Naive thymus-derived CD4-positive, alpha-beta T cell (primary cell): ENCODE measurements at regions not wholly inside any gene's neighbourhood (a gene's known extent, or its start where the extent isn't known, plus 50 kb on each side); places are given as distances from the start of the nearest gene placed in this dataset.

ENCODE experiments used
- ATAC-seq: fragments of 150-1000 bp; cut with Tn5 transposase; 2 replicates; pipeline ENCODE4 v1.10.0; 2021; ENCODE audit warnings: mild to moderate bottlenecking, moderate library complexity
- CTCF ChIA-PET: fragments of 350-600 bp; sonication (Branson Sonifier 250); formaldehyde crosslinking; loops from one replicate; lab custom pipeline; 2021; ENCODE audit warnings: antibody characterized with exemption; lab: Charles Lee
- POLR2A ChIA-PET: fragments of 350-600 bp; sonication (Branson Sonifier 250); formaldehyde crosslinking; loops from one replicate; lab custom pipeline; 2021; ENCODE audit warnings: antibody characterized with exemption, inconsistent platforms; lab: Charles Lee
- DNase-seq, 9 donors: peaks; one replicate each; pipeline versions ENCODE4 v3.0.0 to v3.0.0-alpha.2; 2020 to 2022; ENCODE audit warnings: mixed read lengths in 1 of 9
- H3K27ac ChIP-seq: one replicate; pipeline ENCODE4 v1.7.0; 2013; ENCODE audit warnings: mild to moderate bottlenecking, low read depth, low read length, moderate library complexity
- H3K27me3 ChIP-seq, 2 donors: one replicate each; pipeline ENCODE4 v1.7.0; 2013; ENCODE audit warnings: low read length in 2 of 2, mild to moderate bottlenecking in 2 of 2, moderate library complexity in 2 of 2; ENCODE audit not compliant: control insufficient read depth in 2 of 2, insufficient read depth in 2 of 2
- H3K36me3 ChIP-seq, 3 experiments: 1 replicate in 2 of 3; 2 replicates in 1 of 3; pipeline ENCODE4 v1.7.0; 2013; ENCODE audit warnings: low read length in 3 of 3, mild to moderate bottlenecking in 3 of 3, moderate library complexity in 1 of 3; ENCODE audit not compliant: insufficient read depth in 3 of 3, control insufficient read depth in 2 of 3
- H3K4me1 ChIP-seq, 2 donors: one replicate each; pipeline ENCODE4 v1.7.0; 2013; ENCODE audit warnings: low read length in 2 of 2, mild to moderate bottlenecking in 2 of 2, moderate library complexity in 1 of 2; ENCODE audit not compliant: control insufficient read depth in 2 of 2, insufficient read depth in 2 of 2
- H3K4me3 ChIP-seq: 2 replicates; pipeline ENCODE4 v1.7.0; 2013; ENCODE audit warnings: mild to moderate bottlenecking, low read length
- H3K9me3 ChIP-seq, 3 experiments: 1 replicate in 2 of 3; 2 replicates in 1 of 3; pipeline ENCODE4 v1.7.0; 2013; ENCODE audit warnings: low read length in 3 of 3; ENCODE audit not compliant: control insufficient read depth in 2 of 3
- H3K27ac Mint-ChIP-seq, 9 donors: one replicate each; pipeline ENCODE4 v1.8.0; 2020 to 2022; ENCODE audit warnings: mixed read lengths in 9 of 9, mild to moderate bottlenecking in 8 of 9, moderate library complexity in 5 of 9, inconsistent platforms in 2 of 9
- H3K27me3 Mint-ChIP-seq, 5 donors: one replicate each; pipeline ENCODE4 v1.8.0; 2021 to 2022; ENCODE audit warnings: mixed read lengths in 5 of 5, mild to moderate bottlenecking in 1 of 5
- H3K36me3 Mint-ChIP-seq, 5 donors: one replicate each; pipeline ENCODE4 v1.8.0; 2020 to 2022; ENCODE audit warnings: mixed read lengths in 5 of 5, mild to moderate bottlenecking in 3 of 5, inconsistent platforms in 1 of 5
- H3K4me1 Mint-ChIP-seq, 7 donors: one replicate each; pipeline ENCODE4 v1.8.0; 2020 to 2022; ENCODE audit warnings: mixed read lengths in 7 of 7, mild to moderate bottlenecking in 3 of 7, inconsistent platforms in 1 of 7
- H3K4me3 Mint-ChIP-seq, 10 donors: one replicate each; pipeline ENCODE4 v1.8.0; 2020 to 2022; ENCODE audit warnings: mild to moderate bottlenecking in 10 of 10, mixed read lengths in 10 of 10, moderate library complexity in 6 of 10, inconsistent platforms in 2 of 10
- H3K9me3 Mint-ChIP-seq, 11 donors: one replicate each; pipeline ENCODE4 v1.8.0; 2020 to 2022; ENCODE audit warnings: mixed read lengths in 11 of 11, mild to moderate bottlenecking in 4 of 11, inconsistent platforms in 1 of 11, moderate library complexity in 1 of 11
- intact Hi-C, 2 donors: fragments of 100-400 bp; cut with micrococcal nuclease; formaldehyde crosslinking; loops; one replicate each; pipeline ENCODE4 v1.15.1; 2023

GRCh38 chr18:73626221-73626620 is 521.4 kb downstream of the FBXO15 start:
- ATAC-seq: no peak
- ChIA-PET POLR2A (no interaction called here), CTCF (no interaction called here)
- H3K9me3 Mint-ChIP-seq: peaks cover 0 to 7% (median 0%) of the 10 kb centered on the region in 11 donors
- no peaks in the 10 kb centered on the region for H3K36me3 Mint-ChIP-seq
- Histone ChIP-seq H3K27me3 (no peaks in the 10 kb centered on the region), H3K4me3 (no peak overlapping the region), H3K4me1 (no peaks in the 10 kb centered on the region), H3K36me3 (no peaks in the 10 kb centered on the region), H3K27ac (no peak overlapping the region), H3K9me3 (no peaks in the 10 kb centered on the region)
- no peak for DNase-seq
- no peak overlapping the region for H3K27ac Mint-ChIP-seq
- H3K4me1 Mint-ChIP-seq: no peaks in the 10 kb centered on the region
- no peak overlapping the region for H3K4me3 Mint-ChIP-seq
- peaks cover 0 to 2% (median 0%) of the 10 kb centered on the region in 5 donors for H3K27me3 Mint-ChIP-seq
- intact Hi-C loops: no loop called here

- no peak overlapping the region for H3K4me3 Mint-ChIP-seq
- H3K27ac Mint-ChIP-seq: no peak overlapping the region
- no peaks in the 10 kb centered on the region for H3K36me3 ChIP-seq
- H3K4me1 Mint-ChIP-seq: no peaks in the 10 kb centered on the region
- DNase-seq: no peak
- peaks cover 0 to 10% (median 1%) of the 10 kb centered on the region in 11 donors for H3K9me3 Mint-ChIP-seq
- H3K4me1 ChIP-seq: no peaks in the 10 kb centered on the region
- H3K9me3 ChIP-seq: no peaks in the 10 kb centered on the region
- no peak overlapping the region for H3K4me3 ChIP-seq
- no peak overlapping the region for H3K27ac ChIP-seq
- CTCF ChIA-PET: no interaction called here
- peaks cover 0 to 7% (median 0%) of the 10 kb centered on the region in 5 donors for H3K27me3 Mint-ChIP-seq
- H3K36me3 Mint-ChIP-seq: no peaks in the 10 kb centered on the region
- no peak for ATAC-seq
- H3K27me3 ChIP-seq: no peaks in the 10 kb centered on the region
- intact Hi-C loops: no loop called here
- POLR2A ChIA-PET: no interaction called here
These were observed 526.5 kb downstream of the FBXO15 start for GRCh38 chr18:73621091-73621490.

GRCh38 chr18:73617981-73618380 is 529.7 kb downstream of the FBXO15 start:
- H3K4me3 ChIP-seq: no peak overlapping the region
- H3K27me3 ChIP-seq: no peaks in the 10 kb centered on the region
- no peaks in the 10 kb centered on the region for H3K36me3 Mint-ChIP-seq
- H3K27ac Mint-ChIP-seq: no peak overlapping the region
- POLR2A ChIA-PET: no interaction called here
- no peaks in the 10 kb centered on the region for H3K4me1 ChIP-seq
- no peaks in the 10 kb centered on the region for H3K36me3 ChIP-seq
- intact Hi-C loops: no loop called here
- no peak overlapping the region for H3K4me3 Mint-ChIP-seq
- DNase-seq (no peak), ATAC-seq (no peak)
- H3K27me3 Mint-ChIP-seq: peaks cover 0 to 7% (median 0%) of the 10 kb centered on the region in 5 donors
- no peak overlapping the region for H3K27ac ChIP-seq
- CTCF ChIA-PET: no interaction called here
- H3K9me3 Mint-ChIP-seq: peaks cover 0 to 13% (median 2%) of the 10 kb centered on the region in 11 donors
- H3K9me3 ChIP-seq: no peaks in the 10 kb centered on the region
- H3K4me1 Mint-ChIP-seq: no peaks in the 10 kb centered on the region

- no peak overlapping the region for H3K4me3 ChIP-seq
- H3K27ac ChIP-seq: no peak overlapping the region
- H3K4me1 ChIP-seq: no peaks in the 10 kb centered on the region
- H3K9me3 ChIP-seq: no peaks in the 10 kb centered on the region
- ChIA-PET CTCF (no interaction called here), POLR2A (no interaction called here)
- intact Hi-C loops: no loop called here
- DNase-seq (no peak), ATAC-seq (no peak)
- no peaks in the 10 kb centered on the region for H3K36me3 ChIP-seq
- no peaks in the 10 kb centered on the region for H3K4me1 Mint-ChIP-seq
- H3K27me3 Mint-ChIP-seq: peaks cover 0 to 6% (median 0%) of the 10 kb centered on the region in 5 donors
- no peak overlapping the region for H3K27ac Mint-ChIP-seq
- H3K27me3 ChIP-seq: no peaks in the 10 kb centered on the region
- no peaks in the 10 kb centered on the region for H3K36me3 Mint-ChIP-seq
- peaks cover 0 to 10% (median under 1%) of the 10 kb centered on the region in 11 donors for H3K9me3 Mint-ChIP-seq
- H3K4me3 Mint-ChIP-seq: no peak overlapping the region
These were observed 532.1 kb downstream of the FBXO15 start for GRCh38 chr18:73615506-73615905.

- DNase-seq (no peak), ATAC-seq (no peak)
- intact Hi-C loops: no loop called here
- Histone ChIP-seq H3K4me3 (no peak overlapping the region), H3K4me1 (no peaks in the 10 kb centered on the region), H3K36me3 (no peaks in the 10 kb centered on the region), H3K27ac (no peak overlapping the region), H3K9me3 (no peaks in the 10 kb centered on the region), H3K27me3 (no peaks in the 10 kb centered on the region)
- peaks cover 0 to 7% (median 0%) of the 10 kb centered on the region in 11 donors for H3K9me3 Mint-ChIP-seq
- CTCF ChIA-PET: no interaction called here
- POLR2A ChIA-PET: no interaction called here
- peaks cover 0 to 6% (median 0%) of the 10 kb centered on the region in 5 donors for H3K27me3 Mint-ChIP-seq
- H3K4me1 Mint-ChIP-seq: no peaks in the 10 kb centered on the region
- H3K4me3 Mint-ChIP-seq: no peak overlapping the region
- H3K27ac Mint-ChIP-seq: no peak overlapping the region
- H3K36me3 Mint-ChIP-seq: no peaks in the 10 kb centered on the region
These were observed 532.8 kb downstream of the FBXO15 start for GRCh38 chr18:73614812-73615211.

- Histone ChIP-seq H3K4me1 (no peaks in the 10 kb centered on the region), H3K36me3 (no peaks in the 10 kb centered on the region), H3K27me3 (no peaks in the 10 kb centered on the region), H3K9me3 (no peaks in the 10 kb centered on the region), H3K4me3 (no peak overlapping the region), H3K27ac (no peak overlapping the region)
- no peak for ATAC-seq
- H3K27me3 Mint-ChIP-seq: peaks cover 0 to 6% (median 0%) of the 10 kb centered on the region in 5 donors
- H3K4me3 Mint-ChIP-seq: no peak overlapping the region
- H3K9me3 Mint-ChIP-seq: peaks cover 0 to 7% (median 2%) of the 10 kb centered on the region in 11 donors
- no peak overlapping the region for H3K27ac Mint-ChIP-seq
- no peak for DNase-seq
- H3K4me1 Mint-ChIP-seq: no peaks in the 10 kb centered on the region
- ChIA-PET POLR2A (no interaction called here), CTCF (no interaction called here)
- no peaks in the 10 kb centered on the region for H3K36me3 Mint-ChIP-seq
- intact Hi-C loops: no loop called here
These were observed 533.8 kb downstream of the FBXO15 start for GRCh38 chr18:73613706-73614340.
